GM12878 (cell line): ENCODE measurements at regions not wholly inside any gene's neighbourhood (a gene's known extent, or its start where the extent isn't known, plus 50 kb on each side); places are given as distances from the start of the nearest gene placed in this dataset.

ENCODE experiments used
- ASH2L ChIP-seq: fragments of 300-600, 200-600 bp; sonication (generic); IDR thresholded peaks from 2 replicates; pipeline ENCODE4 v1.6.1; 2017; ENCODE audit warnings: low read depth, mild to moderate bottlenecking, borderline replicate concordance
- BACH1 ChIP-seq: fragments of 450-650 bp; IDR thresholded peaks from 2 replicates; pipeline ENCODE4 v1.6.1; 2017; ENCODE audit warnings: mild to moderate bottlenecking, borderline replicate concordance
- CHD2 ChIP-seq: IDR thresholded peaks from 2 replicates; pipeline ENCODE4 v1.6.1; 2011; ENCODE audit warnings: low read depth, low read length, improper control_type of control experiment, borderline replicate concordance
- CHD4 ChIP-seq: fragments of 200-600 bp; sonication (generic); IDR thresholded peaks from 2 replicates; pipeline ENCODE4 v1.6.1; 2016; ENCODE audit warnings: mild to moderate bottlenecking
- EGR1 ChIP-seq, 2 experiments: IDR thresholded peaks; 1 replicate in 1 of 2; 2 replicates in 1 of 2; pipeline ENCODE4 v1.6.1; 2011 to 2012; ENCODE audit warnings: low read depth in 2 of 2, low read length in 2 of 2, borderline replicate concordance in 1 of 2, mild to moderate bottlenecking in 1 of 2, moderate library complexity in 1 of 2
- IKZF2 ChIP-seq, 2 experiments: fragments of 450-650 bp; IDR thresholded peaks; 2 replicates each; pipeline ENCODE4 v1.6.1; 2017; ENCODE audit warnings: mild to moderate bottlenecking in 2 of 2, moderate library complexity in 2 of 2
- IRF4 ChIP-seq: IDR thresholded peaks from 2 replicates; pipeline ENCODE4 v1.6.1; 2011; ENCODE audit warnings: low read depth, low read length
- KAT2A ChIP-seq: conservative IDR thresholded peaks from 2 replicates; pipeline ENCODE4 v1.6.1; 2011; ENCODE audit warnings: low read depth, low read length; ENCODE audit not compliant: control insufficient read depth
- MYC ChIP-seq: IDR thresholded peaks from 2 replicates; pipeline ENCODE4 v1.6.1; 2011; ENCODE audit warnings: mild to moderate bottlenecking, low read length, moderate library complexity, inconsistent platforms; ENCODE audit not compliant: insufficient read depth, insufficient replicate concordance, insufficient read length, severe bottlenecking
- NFYB ChIP-seq: IDR thresholded peaks from 2 replicates; pipeline ENCODE4 v1.6.1; 2011; ENCODE audit warnings: low read depth, mild to moderate bottlenecking, low read length, improper control_type of control experiment, moderate library complexity; ENCODE audit not compliant: insufficient read depth
- PML ChIP-seq: IDR thresholded peaks from 2 replicates; pipeline ENCODE4 v1.6.1; 2012; ENCODE audit warnings: low read length, inconsistent platforms
- POLR2A ChIP-seq: IDR thresholded peaks from 2 replicates; pipeline ENCODE4 v1.6.1; 2011; ENCODE audit warnings: low read depth, mild to moderate bottlenecking, low read length
- RB1 ChIP-seq: fragments of 450-650 bp; formaldehyde crosslinking; IDR thresholded peaks from 2 replicates; pipeline ENCODE4 v1.6.1; 2017; ENCODE audit warnings: mild to moderate bottlenecking, borderline replicate concordance
- REST ChIP-seq: IDR thresholded peaks from 2 replicates; pipeline ENCODE4 v1.6.1; 2012; ENCODE audit warnings: mild to moderate bottlenecking, low read depth, low read length
- SREBF2 ChIP-seq: IDR thresholded peaks from 2 replicates; pipeline ENCODE4 v1.6.1; 2012; ENCODE audit warnings: mild to moderate bottlenecking, low read length
- SRF ChIP-seq, 2 experiments: IDR thresholded peaks; 2 replicates each; pipeline ENCODE4 v1.6.1; 2011; ENCODE audit warnings: low read depth in 2 of 2, low read length in 2 of 2, mild to moderate bottlenecking in 1 of 2, moderate library complexity in 1 of 2
- TCF3 ChIP-seq: IDR thresholded peaks from 2 replicates; pipeline ENCODE4 v1.6.1; 2012; ENCODE audit warnings: low read depth, mild to moderate bottlenecking, low read length, borderline replicate concordance; ENCODE audit not compliant: insufficient read depth
- ZBTB4 ChIP-seq: fragments of 450-650 bp; formaldehyde crosslinking; IDR thresholded peaks from 2 replicates; pipeline ENCODE4 v1.4.0; 2022; ENCODE audit warnings: mild to moderate bottlenecking, moderate library complexity
- ZNF274 ChIP-seq: IDR thresholded peaks from one replicate; pipeline ENCODE4 v1.8.0; 2011; ENCODE audit not compliant: insufficient read length, insufficient read depth
- ZNF592 ChIP-seq: fragments of 450-650 bp; IDR thresholded peaks from 2 replicates; pipeline ENCODE4 v1.6.1; 2017; ENCODE audit warnings: mild to moderate bottlenecking, moderate library complexity
- ZNF622 ChIP-seq: fragments of 450-650 bp; IDR thresholded peaks from 2 replicates; pipeline ENCODE4 v1.6.1; 2017; ENCODE audit warnings: mild to moderate bottlenecking, inconsistent platforms

- TF ChIP-seq REST: no peak
- TF ChIP-seq ZNF622: no peak
- no peak for TF ChIP-seq SREBF2
- TF ChIP-seq POLR2A: no peak
- no peak for TF ChIP-seq MYC
- peak; percentile 91 for TF ChIP-seq IRF4
- TF ChIP-seq ASH2L: no peak
- no peak for TF ChIP-seq ZNF592
- TF ChIP-seq CHD2: no peak
- TF ChIP-seq SRF (IDR thresholded peaks at IDR 0.05; ENCODE audit: low read depth in 2 of 2, low read length in 2 of 2): 0 out of 4 replicates have a peak, but pooled peaks of 1 of the 2 experiments have one; percentile 32
- no peak for TF ChIP-seq RB1
- no peak for TF ChIP-seq ZNF274
- TF ChIP-seq IKZF2 (IDR thresholded peaks at IDR 0.05): peak; percentile 70 to 77
- no peak for TF ChIP-seq PML
- TF ChIP-seq ZBTB4 (CRISPR knock-in tag): no peak
- TF ChIP-seq NFYB: no peak
- TF ChIP-seq TCF3: 0 out of 2 replicates have a peak, but pooled peaks have one; percentile 35
- no peak for TF ChIP-seq BACH1
- TF ChIP-seq EGR1 (IDR thresholded peaks at IDR 0.05; ENCODE audit: borderline replicate concordance in 1 of 2, low read depth in 2 of 2, low read length in 2 of 2): no peak
- no peak for TF ChIP-seq KAT2A
- TF ChIP-seq CHD4: no peak
Measured at GRCh38 chr5:6829150-6829784, 116.0 kb downstream of the TENT4A start (continued).
